ENCODE measurements at regions not wholly inside any gene's neighbourhood (a gene's known extent, or its start where the extent isn't known, plus 50 kb on each side); places are given as distances from the start of the nearest gene placed in this dataset.

GRCh38 chr10:4635388-4635787 is 190.6 kb upstream of the AKR1E2 start:
- no peak for TF ChIP-seq CTCF (IDR thresholded peaks at IDR 0.05; ENCODE audit: borderline replicate concordance, extremely low read depth, low read length, poor library complexity, severe bottlenecking)
- TF ChIP-seq EZH2 (IDR thresholded peaks at IDR 0.05; ENCODE audit: borderline replicate concordance, low read depth, low read length, severe bottlenecking), result no peak

All from DND-41 (cell line).